ENCODE measurements at regions not wholly inside any gene's neighbourhood (a gene's known extent, or its start where the extent isn't known, plus 50 kb on each side); places are given as distances from the start of the nearest gene placed in this dataset.

DNA sequence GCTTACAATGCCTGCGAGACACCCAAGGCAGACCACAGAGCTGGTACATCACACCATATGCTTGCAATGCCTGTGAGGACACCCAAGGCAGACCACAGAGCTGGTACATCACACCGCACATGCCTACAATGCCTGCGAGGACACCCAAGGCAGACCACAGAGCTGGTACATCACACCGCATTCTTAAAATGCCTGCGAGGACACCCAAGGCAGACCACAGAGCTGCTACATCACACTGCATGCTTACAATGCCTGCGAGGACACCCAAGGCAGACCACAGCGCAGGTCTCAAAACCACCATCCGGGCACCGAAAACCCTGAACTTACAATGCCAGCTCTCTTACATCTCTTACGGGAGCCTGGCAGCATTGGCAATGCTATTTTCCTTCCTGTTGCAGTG, 799.6 kb downstream of the GALR1 start:
- no peak for DNase-seq (ENCODE audit: low read depth)
- in situ Hi-C loops (cut with HindIII; ENCODE audit: low sequenced_read_pairs): no loop called here
- H3K4me3 ChIP-seq (ENCODE audit: low read depth, low read length): no peak overlapping the region
- TF ChIP-seq, protein P1, sequence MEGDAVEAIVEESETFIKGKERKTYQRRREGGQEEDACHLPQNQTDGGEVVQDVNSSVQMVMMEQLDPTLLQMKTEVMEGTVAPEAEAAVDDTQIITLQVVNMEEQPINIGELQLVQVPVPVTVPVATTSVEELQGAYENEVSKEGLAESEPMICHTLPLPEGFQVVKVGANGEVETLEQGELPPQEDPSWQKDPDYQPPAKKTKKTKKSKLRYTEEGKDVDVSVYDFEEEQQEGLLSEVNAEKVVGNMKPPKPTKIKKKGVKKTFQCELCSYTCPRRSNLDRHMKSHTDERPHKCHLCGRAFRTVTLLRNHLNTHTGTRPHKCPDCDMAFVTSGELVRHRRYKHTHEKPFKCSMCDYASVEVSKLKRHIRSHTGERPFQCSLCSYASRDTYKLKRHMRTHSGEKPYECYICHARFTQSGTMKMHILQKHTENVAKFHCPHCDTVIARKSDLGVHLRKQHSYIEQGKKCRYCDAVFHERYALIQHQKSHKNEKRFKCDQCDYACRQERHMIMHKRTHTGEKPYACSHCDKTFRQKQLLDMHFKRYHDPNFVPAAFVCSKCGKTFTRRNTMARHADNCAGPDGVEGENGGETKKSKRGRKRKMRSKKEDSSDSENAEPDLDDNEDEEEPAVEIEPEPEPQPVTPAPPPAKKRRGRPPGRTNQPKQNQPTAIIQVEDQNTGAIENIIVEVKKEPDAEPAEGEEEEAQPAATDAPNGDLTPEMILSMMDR (IDR thresholded peaks at IDR 0.05; ENCODE audit: low read depth, low read length, missing control alignments): no peak

DNA sequence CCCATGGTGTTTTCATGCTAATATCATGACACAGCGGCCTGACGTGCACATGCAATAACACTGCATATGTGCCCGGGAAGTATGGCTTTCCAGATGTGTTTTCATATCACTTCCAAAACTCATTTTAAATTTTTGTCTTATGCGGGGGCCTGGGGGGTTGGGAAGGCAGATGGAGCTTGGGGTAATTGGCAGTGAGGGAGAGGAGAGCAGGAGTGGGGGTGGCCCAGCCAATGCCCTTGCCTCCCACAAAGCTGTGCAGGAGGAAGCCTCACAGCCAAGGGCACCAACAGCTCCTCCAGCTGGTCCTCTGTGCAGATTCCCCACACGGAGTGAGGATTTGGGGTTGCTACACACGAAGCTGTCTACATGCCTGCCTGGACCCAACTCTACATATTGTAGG, 805.2 kb downstream of the GALR1 start:
- TF ChIP-seq, protein P1 (IDR thresholded peaks at IDR 0.05; ENCODE audit: low read depth, low read length, missing control alignments): no peak
- no peak for DNase-seq (ENCODE audit: low read depth)
- in situ Hi-C loops (cut with HindIII; ENCODE audit: low sequenced_read_pairs): no loop called here
- no peak overlapping the region for H3K4me3 ChIP-seq (ENCODE audit: low read depth, low read length)

DNA sequence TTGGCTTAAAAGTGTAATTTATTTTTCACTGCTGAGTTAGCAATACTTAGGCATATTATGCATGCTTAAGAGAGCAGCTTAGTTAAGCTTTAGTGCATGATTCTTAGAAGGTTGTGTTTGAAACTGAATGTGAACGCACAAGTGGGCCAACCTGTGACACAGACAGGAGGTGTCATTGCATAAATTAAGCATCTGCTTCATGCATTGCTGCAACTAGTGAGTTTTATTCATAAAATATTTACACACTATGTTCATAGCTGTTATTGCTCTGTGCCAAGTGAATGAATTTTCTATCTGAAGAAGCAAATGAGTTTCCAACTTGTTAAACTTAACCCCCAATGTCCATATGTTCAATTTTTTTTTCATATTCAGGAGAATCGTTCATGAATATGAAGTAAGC, 806.4 kb downstream of the GALR1 start:
- TF ChIP-seq, protein P1 (IDR thresholded peaks at IDR 0.05; ENCODE audit: low read depth, low read length, missing control alignments): no peak
- in situ Hi-C loops (cut with HindIII; ENCODE audit: low sequenced_read_pairs): no loop called here
- DNase-seq (ENCODE audit: low read depth): no peak
- H3K4me3 ChIP-seq (ENCODE audit: low read depth, low read length): no peak overlapping the region

- no peak overlapping the region for H3K4me3 ChIP-seq (ENCODE audit: low read depth, low read length)
- TF ChIP-seq, protein P1 (IDR thresholded peaks at IDR 0.05; ENCODE audit: low read depth, low read length, missing control alignments): no peak
- in situ Hi-C loops (cut with HindIII; ENCODE audit: low sequenced_read_pairs): no loop called here
- DNase-seq (ENCODE audit: low read depth): no peak
Observed at GRCh38 chr18:78069784-78070664, 820.4 kb downstream of the GALR1 start.

DNA sequence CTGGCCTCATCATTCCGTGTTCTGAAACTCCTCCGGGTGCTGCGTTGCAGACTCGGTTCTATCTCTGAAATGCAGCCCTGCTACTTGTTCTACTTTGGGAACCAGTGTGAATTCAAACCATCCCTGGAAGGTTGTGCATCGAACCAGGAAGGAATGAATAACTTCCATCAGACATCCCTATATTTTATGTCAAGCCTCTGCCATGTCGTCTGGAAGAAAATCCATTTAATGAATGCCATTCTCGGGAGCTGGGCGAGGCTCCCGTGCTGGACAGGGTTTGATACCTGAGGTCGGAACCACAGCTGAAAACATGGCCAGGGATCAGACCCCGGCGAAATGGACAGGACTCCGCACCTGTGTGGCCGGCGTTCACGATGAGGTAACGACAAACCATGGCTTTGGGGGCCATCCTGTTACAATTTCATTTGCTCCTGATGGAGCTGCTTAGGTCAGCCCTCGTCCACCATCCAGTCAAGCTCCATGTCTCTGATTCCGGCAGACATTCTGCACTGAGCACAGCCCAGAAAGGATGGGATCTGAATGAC, 821.6 kb downstream of the GALR1 start:
- H3K4me3 ChIP-seq (ENCODE audit: low read depth, low read length): no peak overlapping the region
- in situ Hi-C loops (cut with HindIII; ENCODE audit: low sequenced_read_pairs): no loop called here
- no peak for DNase-seq (ENCODE audit: low read depth)
- TF ChIP-seq, protein P1 (IDR thresholded peaks at IDR 0.05; ENCODE audit: low read depth, low read length, missing control alignments): no peak

GRCh38 chr18:78071776-78072175, 822.1 kb downstream of the GALR1 start:
- in situ Hi-C loops (cut with HindIII; ENCODE audit: low sequenced_read_pairs): no loop called here
- TF ChIP-seq, protein P1 (IDR thresholded peaks at IDR 0.05; ENCODE audit: low read depth, low read length, missing control alignments): no peak

More at GRCh38 chr18:78071776-78072175, 822.1 kb downstream of the GALR1 start:
- DNase-seq (ENCODE audit: low read depth): no peak
- no peak overlapping the region for H3K4me3 ChIP-seq (ENCODE audit: low read depth, low read length)

All from astrocyte of the cerebellum (primary cell).